HG03439 (cell line): ENCODE measurements at regions not wholly inside any gene's neighbourhood (a gene's known extent, or its start where the extent isn't known, plus 50 kb on each side); places are given as distances from the start of the nearest gene placed in this dataset.
"Not testable (repeated sequence)": the region's sequence is repeated elsewhere in the genome, so short reads cannot be mapped to it uniquely, and the experiment has no call there.

Experiments used
- ATAC-seq: cut with Tn5 transposase; IDR thresholded peaks from one replicate; pipeline ENCODE4 v1.9.1; 2021; ENCODE audit warnings: mild to moderate bottlenecking, moderate library complexity; ENCODE audit not compliant: unreplicated experiment

DNA sequence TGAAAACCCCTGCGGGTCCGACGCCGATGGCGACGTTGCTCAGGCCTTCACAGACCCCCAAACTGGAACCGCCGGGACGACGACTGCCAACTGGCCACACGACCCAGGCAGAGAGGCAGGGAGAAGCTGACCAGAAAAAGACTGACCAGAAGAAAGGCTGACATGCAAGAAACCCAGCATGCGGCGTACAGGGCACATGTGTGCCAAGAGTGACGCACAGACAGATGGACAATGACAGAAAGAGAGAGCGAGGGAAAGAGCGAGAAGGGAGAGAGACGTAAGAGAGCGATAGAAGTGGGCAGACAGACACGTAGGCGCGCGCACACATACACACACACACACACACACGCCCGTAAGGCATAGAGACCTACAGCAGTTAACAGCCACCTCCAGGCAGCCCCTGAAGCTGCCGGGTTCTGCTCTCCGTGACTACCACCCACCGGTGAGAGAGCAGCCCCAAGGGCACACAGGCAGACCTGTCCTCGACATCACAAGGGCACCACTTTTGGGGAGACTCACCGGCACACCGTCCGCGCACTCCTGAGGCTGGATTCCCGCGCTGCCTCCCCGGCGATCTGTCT, 67.2 kb upstream of the ZNF527 start:
- no peak for ATAC-seq

DNA sequence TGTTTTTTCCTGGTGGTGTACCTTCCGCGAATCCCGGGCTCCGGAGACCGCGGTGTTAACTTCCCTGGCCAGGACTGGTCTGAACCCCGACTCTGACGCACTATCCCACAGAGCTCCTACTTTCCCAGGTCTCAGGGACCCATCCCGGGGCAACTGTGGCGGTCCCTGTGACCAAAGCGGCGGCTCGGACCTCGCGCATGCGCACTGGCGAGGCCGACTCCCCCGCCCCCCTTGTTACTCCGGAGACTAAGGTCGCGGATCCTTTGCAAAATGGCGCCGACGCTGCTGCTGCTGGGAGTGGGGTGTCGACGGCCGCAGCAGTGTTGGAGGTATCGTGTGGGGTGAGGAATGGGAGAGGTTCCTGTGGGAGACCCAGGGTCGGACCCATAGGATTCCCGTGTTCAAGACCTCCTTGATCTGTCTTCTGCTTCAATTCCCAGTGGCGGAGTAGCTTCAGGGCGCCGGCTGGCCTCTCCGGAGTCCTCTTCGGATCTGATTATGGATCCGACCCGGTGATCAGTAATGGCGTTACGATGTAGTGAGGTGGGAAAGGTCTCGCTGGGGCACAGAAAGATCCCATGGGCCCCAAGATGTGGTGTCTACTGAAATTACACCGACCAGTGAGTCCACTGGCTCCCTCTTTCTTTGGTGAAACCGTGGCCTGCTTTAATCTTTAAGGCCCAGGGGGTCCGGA, 66.6 kb upstream of the ZNF527 start:
- ATAC-seq, result no peak

DNA sequence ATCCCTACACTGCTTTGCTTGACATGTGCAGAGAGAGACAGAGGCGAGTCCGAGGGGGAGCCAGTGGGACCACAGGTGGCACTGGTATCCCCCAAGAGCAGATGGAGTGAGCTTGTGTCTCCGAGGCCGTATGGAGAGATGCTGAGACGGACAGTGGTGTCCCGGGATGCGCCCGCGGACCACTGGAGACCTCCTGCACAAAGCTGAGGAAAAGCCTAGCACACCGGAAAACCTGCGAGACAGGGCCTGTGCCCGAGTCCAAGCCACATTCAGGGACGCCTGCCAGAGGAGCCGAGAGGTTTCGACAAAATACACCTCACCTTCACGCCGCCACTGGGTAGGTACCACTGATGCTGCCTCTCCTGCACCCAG, 66.0 kb upstream of the ZNF527 start:
- no peak for ATAC-seq

DNA sequence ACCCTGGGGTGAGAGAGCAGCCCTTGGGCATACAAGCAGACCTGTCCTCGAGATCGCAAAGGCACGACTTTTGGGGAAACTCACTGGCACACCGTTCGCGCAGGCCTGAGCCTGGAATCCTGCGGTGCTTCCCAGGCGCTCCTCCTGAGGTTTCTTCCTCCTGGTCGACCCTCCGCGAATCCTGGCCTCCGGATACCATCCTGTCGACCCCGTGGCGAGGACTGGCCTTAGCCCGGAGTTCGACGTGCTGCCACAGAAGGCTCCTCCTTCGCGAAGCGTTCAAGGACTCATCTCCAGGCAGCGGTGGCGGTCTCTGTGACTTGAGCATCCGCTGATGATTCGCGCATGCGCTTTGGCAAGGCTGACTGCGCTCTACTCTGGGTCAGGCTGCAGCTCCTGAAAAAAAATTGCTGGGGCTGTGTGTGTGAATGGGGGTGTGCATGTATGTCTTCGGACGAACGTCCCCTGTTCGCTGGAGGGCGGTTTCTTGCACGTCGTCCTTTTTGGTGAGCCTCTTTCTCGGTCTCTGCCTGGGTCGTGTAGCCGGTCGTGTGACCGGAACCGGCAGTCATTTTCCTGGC, 64.4 kb upstream of the ZNF527 start:
- ATAC-seq, result no peak

DNA sequence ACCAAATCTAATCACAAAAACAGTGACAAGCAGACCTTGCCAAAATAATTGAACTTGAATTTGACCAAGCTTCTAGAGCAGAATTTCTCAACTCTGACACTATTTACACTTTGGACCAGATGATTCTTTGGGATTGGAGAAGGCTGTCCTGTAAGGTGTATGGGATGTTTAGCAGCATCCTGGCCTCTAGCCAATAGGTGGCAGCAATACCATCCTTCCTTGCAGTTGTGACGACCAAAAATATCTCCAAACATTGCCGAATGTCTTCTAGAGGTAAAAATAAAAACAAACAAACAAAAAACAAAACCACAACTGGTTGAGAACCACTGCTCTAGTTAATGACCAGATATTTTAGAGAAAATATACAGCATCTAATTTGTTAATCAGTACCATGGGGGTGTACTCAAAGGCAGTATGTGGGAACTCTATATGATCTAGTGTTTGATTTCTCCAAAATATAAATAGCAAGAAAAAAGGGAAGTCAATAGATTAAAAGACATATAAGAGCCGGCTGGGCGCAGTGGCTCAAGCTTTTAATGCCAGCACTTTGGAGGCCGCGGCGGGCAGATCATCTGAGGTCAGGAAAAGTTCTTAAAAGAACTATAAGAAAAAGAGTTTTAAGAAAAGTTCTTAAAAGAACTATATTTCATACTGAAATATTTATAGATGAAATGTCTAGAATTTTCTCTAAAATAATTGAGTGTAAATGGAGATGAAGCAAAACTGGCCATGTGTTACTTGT, 60.9 kb upstream of the ZNF527 start:
- ATAC-seq, result no peak

DNA sequence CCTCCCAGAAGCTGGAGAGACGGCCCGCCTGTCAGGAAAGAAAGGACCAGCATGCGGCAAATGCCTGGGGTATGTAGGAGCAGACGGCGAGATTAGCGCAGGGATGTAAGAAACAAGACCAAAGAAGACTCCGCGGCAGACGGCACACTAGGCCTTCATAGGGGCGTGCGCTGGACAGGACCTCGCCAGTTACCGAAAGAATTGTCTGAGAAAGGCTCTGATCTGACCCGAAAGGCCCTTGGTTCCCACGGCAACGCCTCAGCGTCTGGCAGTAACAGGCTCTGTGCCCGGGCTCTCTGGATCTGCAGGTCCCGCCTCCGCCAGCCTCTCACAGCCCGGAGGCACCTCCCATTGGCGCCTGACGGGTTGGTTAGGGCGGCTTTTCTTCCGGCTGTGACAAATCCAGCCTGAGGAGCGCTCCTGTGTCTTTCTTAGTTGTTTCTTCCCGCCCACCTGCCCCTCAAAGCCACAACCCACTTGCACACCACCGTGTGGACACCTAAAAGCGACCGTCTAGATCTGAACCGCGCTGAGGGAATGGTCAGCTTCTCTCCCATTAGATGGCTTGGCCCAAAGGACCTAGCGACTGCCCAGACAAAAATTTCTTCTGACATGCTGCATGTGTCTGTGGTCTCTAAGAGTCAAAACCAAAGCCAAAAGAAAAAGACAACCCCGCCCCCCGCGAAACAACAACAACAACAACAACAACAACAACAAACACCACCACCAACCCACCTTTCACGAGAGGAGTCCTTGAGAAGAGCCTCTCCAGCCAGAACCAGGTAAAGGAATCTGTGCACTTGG, 58.2 kb upstream of the ZNF527 start:
- ATAC-seq, result not testable (repeated sequence)

DNA sequence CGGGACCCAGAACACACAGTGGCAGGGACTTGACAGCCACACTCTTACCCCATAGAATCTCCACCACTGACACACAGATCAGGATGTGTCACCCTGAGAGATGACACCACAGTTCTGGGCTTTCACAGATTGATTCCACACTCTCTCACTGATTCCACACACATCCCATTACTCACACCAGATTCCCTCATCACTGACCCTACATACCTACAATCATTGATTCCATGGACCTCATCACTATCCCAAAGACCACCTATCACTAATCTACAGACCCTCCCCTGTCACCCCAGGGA, 57.6 kb upstream of the ZNF527 start:
- no peak for ATAC-seq

DNA sequence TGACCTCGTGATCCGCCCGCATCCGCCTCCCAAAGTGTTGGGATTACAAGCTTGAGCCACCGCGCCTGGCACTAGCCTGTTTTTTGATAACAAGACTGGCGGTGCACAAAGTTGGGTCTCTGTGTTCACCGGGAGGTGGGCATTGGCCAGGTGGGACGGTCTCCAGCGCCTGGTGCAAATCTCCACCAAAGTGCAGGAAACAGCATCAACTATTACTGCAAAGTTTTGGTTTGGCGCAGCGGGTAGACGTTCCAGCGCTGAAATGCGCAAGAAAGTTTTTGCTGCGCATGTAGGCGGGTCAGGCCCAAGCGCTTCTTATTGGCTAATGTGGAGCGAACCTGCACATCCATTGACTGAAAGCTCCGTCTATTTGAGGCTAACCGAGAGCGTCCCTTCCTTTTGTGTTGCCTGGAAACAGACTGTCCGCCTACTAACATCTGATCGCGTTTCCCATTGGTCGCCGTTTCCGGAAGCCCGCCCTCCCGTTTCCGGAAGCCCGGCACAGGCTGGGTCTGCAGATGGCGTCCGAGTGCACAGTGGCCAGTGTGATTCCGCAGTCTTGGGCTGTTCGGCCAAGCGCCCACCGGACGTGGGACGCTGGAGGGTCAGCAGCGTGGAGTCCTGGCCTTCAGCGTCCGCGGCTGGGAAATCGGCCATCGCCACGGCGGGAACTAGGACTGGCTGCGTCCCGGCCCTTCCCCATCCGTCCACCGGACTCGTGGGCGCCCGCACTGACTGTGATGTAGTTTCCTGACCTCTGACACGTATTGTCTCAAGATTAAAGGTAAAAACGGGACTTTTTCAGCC, 53.3 kb upstream of the ZNF527 start:
- ATAC-seq, result peak; percentile 96

DNA sequence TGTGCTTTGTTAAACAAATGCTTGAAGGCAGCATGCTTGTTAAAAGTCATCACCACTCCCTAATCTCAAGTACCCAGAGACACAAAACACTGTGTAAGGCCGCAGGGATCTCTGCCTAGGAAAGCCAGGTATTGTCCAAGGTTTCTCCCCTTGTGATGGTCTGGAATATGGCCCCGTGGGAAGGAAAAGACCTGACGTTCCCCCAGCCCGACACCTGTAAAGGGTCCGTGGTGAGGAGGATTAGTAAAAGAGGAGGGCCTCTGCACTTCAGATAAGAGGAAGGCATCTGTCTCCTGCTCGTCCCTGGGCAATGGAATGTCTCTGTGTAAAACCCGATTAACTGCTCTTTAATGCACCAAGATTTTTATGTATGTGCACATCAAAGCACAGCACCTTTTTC, 49.9 kb upstream of the ZNF527 start:
- ATAC-seq, result not testable (repeated sequence)
